Peyer's patch (tissue), 4 donors: ENCODE measurements at regions not wholly inside any gene's neighbourhood (a gene's known extent, or its start where the extent isn't known, plus 50 kb on each side); places are given as distances from the start of the nearest gene placed in this dataset.

ENCODE experiments used
- CTCF ChIP-seq, 6 experiments: fragments of 450-650 bp in 4 of 6; fragments of 200-600 bp in 2 of 6; sonication (generic) in 1 of 6; IDR thresholded peaks; one replicate each; pipeline ENCODE4 v1.5.1; 2017 to 2019; ENCODE audit warnings: antibody characterized with exemption in 6 of 6, mild to moderate bottlenecking in 3 of 6, moderate library complexity in 1 of 6
- POLR2A ChIP-seq, 2 donors: fragments of 450-650 bp; IDR thresholded peaks; one replicate each; pipeline ENCODE4 v1.5.1; 2017; ENCODE audit warnings: antibody characterized with exemption in 2 of 2, mild to moderate bottlenecking in 2 of 2, moderate library complexity in 2 of 2

DNA sequence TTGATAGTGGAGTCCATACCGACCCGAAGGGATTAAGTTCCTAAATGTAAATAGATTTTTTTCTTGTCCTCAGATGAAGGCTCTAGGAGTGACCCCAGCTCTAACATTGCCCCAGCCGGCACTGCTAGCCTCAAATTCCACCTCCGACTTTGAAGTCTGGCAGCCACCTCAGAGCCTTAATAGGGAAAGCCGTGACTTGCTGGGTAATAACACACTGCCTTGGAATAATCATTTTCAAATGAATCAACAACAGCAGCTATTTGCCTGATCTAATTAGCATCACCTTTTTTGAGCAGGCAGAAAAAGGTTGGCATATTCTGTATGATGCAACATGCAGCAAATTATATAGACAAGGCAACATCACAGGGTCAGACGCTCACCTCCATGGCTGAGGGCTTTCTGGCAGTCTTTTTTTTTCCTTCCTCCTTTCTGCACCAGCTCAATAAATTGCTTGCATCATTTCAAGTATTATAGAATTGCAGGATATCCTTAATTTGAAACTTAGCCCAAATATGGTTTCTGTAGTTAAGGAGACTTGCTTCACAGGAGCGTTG lies 276.5 kb upstream of the ATP5MC3 start:
- no peak for TF ChIP-seq CTCF (IDR thresholded peaks at IDR 0.05)
- no peak for TF ChIP-seq POLR2A (IDR thresholded peaks at IDR 0.05)
